Mucosa of descending colon (tissue), 3 donors: ENCODE measurements at regions not wholly inside any gene's neighbourhood (a gene's known extent, or its start where the extent isn't known, plus 50 kb on each side); places are given as distances from the start of the nearest gene placed in this dataset.

Experiments
- ATAC-seq: fragments of 200-7000 bp; cut with Tn5 transposase; one replicate; pipeline ENCODE4 v1.9.1; 2020; ENCODE audit warnings: mild to moderate bottlenecking, moderate library complexity
- DNase-seq, 3 donors: peaks; one replicate each; pipeline ENCODE4 v3.0.0-alpha.2; 2020
- H3K36me3 ChIP-seq: fragments of 200-600 bp; one replicate; pipeline ENCODE4 v1.8.0; 2021; ENCODE audit warnings: low read depth, mild to moderate bottlenecking
- H3K4me1 ChIP-seq: fragments of 200-600 bp; one replicate; pipeline ENCODE4 v1.8.0; 2021; ENCODE audit warnings: low read depth, mild to moderate bottlenecking
- H3K4me3 ChIP-seq: fragments of 200-600 bp; one replicate; pipeline ENCODE4 v1.8.0; 2021; ENCODE audit warnings: mild to moderate bottlenecking
- H3K9me3 ChIP-seq: fragments of 200-600 bp; one replicate; pipeline ENCODE4 v1.8.0; 2021; ENCODE audit warnings: mild to moderate bottlenecking
- intact Hi-C, 2 donors: fragments of 100-400 bp; cut with DNase I in 1 of 2; cut with micrococcal nuclease in 1 of 2; formaldehyde crosslinking; loops; one replicate each; pipeline versions ENCODE4 v1.11.0 to v1.11.1; 2022; cut with DNase I, micrococcal nuclease
- TF ChIP-seq, protein P1 (sequence below): fragments of 200-600 bp; IDR thresholded peaks from one replicate; pipeline ENCODE4 v1.8.0; 2022; ENCODE audit warnings: antibody characterized with exemption, mild to moderate bottlenecking
- donor health status: DM: no; HTN: no; CAD: no; lungs with moderate emphysema.
- donor health status: DM: no; HTN: no; CAD: no.
- donor health status: DM: no; HTN: yes; CAD: no.

DNA sequence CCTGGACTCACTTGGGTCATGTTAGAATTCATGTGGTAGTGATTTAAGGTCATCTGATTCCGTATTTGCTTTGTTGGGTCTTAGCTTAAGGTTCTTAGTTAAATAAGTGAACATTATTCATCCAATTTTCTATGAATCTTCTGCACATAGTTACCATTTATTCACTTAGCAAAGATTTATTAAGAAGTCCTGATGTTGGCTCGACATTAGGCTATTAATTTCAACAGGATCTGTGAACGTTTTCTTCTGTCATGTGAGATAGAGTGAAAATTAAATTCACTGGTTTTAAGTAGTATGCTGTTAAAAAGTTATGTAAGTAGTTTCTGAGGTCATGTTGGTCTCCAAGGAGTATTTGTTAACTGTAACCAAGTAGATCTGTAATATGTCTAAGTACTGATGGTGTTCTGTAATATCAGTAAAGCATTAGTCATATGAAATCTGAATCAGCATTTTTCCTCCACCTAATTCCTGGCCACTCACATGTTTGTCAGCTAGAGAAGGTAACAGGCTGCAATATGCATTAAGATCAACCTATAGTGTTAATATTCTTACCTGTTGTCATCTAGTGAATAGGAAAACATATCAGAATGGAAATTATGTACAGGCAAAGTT, 155.6 kb downstream of the PCDH7 start:
- no peak for ATAC-seq
- Histone ChIP-seq H3K4me3 (no peak overlapping the region), H3K4me1 (no peaks in the 10 kb centered on the region), H3K9me3 (no peaks in the 10 kb centered on the region), H3K36me3 (no peaks in the 10 kb centered on the region)
- intact Hi-C loops: no loop called here
- TF ChIP-seq, protein P1, sequence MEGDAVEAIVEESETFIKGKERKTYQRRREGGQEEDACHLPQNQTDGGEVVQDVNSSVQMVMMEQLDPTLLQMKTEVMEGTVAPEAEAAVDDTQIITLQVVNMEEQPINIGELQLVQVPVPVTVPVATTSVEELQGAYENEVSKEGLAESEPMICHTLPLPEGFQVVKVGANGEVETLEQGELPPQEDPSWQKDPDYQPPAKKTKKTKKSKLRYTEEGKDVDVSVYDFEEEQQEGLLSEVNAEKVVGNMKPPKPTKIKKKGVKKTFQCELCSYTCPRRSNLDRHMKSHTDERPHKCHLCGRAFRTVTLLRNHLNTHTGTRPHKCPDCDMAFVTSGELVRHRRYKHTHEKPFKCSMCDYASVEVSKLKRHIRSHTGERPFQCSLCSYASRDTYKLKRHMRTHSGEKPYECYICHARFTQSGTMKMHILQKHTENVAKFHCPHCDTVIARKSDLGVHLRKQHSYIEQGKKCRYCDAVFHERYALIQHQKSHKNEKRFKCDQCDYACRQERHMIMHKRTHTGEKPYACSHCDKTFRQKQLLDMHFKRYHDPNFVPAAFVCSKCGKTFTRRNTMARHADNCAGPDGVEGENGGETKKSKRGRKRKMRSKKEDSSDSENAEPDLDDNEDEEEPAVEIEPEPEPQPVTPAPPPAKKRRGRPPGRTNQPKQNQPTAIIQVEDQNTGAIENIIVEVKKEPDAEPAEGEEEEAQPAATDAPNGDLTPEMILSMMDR: no peak
- no peak for DNase-seq

DNA sequence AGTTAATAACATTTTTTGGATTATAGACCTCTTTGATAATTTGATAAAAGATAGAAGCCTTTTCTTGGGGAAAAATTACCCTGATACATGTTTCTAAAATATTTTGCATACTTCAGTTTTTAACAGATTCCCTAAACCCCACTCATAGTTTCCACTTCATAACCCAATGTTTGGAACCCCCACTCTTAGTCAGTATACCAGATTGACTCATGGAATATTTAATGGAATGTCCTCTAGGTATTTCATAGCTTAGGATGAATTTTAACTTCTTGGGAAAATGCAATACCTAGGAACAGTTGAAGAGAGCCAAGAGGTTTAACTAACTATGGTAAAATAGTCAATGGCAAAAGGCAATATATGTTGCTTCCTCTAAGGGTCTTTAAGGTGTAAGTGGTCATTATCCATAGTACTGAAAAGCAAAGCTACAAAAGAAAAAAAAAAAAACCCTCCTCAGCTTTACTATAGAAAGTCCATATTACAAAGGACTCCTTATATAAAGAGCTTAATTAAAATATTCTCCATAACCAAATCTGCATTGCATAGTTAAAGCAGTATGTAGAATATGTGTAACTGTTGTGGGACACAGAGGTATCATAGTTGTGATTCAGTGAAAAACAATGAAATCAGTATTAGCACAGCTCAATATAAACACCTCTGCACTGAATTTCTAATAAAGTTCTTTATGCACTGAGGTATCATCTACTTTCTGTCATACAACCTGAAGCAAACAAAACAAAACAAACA, 159.9 kb downstream of the PCDH7 start:
- Histone ChIP-seq H3K36me3 (no peaks in the 10 kb centered on the region), H3K4me1 (no peaks in the 10 kb centered on the region), H3K9me3 (no peaks in the 10 kb centered on the region), H3K4me3 (no peak overlapping the region)
- no peak for ATAC-seq
- intact Hi-C loops: no loop called here
- TF ChIP-seq, protein P1: no peak
- DNase-seq: no peak

DNA sequence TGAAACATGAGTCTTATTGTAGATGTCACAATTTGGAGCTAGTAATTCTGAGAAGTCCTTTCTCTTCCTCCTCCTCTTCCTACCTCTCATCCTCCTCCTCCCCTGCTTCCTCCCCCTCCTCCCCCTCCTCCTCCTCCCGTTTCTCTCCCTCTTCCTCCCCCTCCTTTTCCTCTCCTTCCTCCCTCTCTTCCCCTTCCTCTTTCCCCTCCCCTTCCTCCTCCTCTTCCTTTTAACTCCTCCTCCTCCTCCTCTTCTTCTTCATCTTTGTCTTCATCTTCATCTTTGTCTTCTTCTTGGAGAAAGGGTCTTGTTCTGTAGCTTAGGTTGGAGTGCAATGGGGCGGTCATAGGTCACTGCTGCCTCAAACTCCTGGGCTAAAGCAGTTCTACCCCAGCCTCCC, 161.8 kb downstream of the PCDH7 start:
- DNase-seq: no peak
- no peaks in the 10 kb centered on the region for H3K36me3 ChIP-seq
- no peak overlapping the region for H3K4me3 ChIP-seq
- H3K9me3 ChIP-seq: no peaks in the 10 kb centered on the region
- intact Hi-C loops: no loop called here
- TF ChIP-seq, protein P1: no peak
- H3K4me1 ChIP-seq: no peaks in the 10 kb centered on the region
- no peak for ATAC-seq

DNA sequence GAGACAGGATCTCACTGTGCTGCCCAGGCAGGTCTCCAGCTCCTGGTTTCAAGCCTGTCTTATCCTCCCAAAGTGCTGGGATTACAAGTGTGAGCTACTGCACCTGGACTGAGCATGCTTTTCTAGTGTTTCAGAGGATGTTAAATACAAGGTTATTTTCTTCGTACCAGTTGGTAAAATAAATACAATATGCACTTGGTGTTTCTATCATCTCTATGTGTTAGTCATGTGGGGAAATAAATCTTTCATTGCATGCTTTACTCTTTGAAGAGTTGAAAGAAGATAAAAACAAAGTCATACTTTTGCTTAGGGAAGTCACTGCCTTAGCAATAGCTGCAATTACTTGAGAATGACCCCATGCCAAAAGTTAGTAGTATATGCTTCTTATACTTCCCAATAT, 162.3 kb downstream of the PCDH7 start:
- Histone ChIP-seq H3K36me3 (no peaks in the 10 kb centered on the region), H3K4me3 (no peak overlapping the region), H3K4me1 (no peaks in the 10 kb centered on the region), H3K9me3 (no peaks in the 10 kb centered on the region)
- ATAC-seq: no peak
- TF ChIP-seq, protein P1: no peak
- no peak for DNase-seq
- intact Hi-C loops: no loop called here

DNA sequence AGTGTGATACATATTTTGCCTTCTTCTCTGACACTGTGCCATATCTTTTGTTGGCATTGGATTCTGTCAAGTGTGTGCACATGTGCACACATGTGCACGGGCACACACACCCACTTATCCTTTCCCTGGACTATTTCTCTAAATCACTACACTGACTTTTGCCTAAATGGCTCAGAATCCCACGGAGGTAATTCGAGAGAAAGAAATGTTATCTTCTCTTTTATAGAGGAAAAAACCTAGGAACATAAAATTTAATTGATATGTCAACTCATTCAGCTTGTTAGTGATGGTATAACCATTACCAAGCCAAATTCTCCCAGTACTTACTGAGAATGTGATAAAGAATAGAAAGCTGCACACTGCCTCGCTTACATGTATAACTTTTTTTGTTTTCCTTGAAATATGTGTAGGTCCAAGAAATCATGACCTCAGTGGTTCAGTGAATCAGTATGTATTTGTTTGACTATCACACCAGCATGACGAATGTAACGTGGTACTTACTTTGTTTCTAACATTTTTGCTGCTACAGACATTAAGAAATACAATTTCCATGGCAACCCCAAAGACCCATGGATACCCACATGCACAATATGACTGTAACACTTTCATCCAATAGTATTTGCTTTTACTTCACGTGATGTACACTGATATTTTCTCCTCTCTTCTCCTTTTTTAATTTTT, 163.0 kb downstream of the PCDH7 start:
- intact Hi-C loops: no loop called here
- DNase-seq (no peak), ATAC-seq (peak; percentile 58)
- Histone ChIP-seq H3K4me3 (no peak overlapping the region), H3K9me3 (no peaks in the 10 kb centered on the region), H3K4me1 (no peaks in the 10 kb centered on the region), H3K36me3 (no peaks in the 10 kb centered on the region)
- TF ChIP-seq, protein P1: no peak
